HL-60 (cell line): ENCODE measurements at regions not wholly inside any gene's neighbourhood (a gene's known extent, or its start where the extent isn't known, plus 50 kb on each side); places are given as distances from the start of the nearest gene placed in this dataset.

ENCODE experiments used
- DNase-seq, 2 experiments: peaks; one replicate each; pipeline ENCODE4 v3.0.0-alpha.2; 2010 to 2020; ENCODE audit warnings: low read depth in 1 of 2, low spot score in 1 of 2
- H3K27ac ChIP-seq: fragments of 250-450 bp; sonication (Bioruptor Pico); replicated peaks from 2 replicates; pipeline ENCODE4 v1.5.1; 2020; ENCODE audit warnings: mild to moderate bottlenecking, moderate library complexity
- H3K27me3 ChIP-seq: fragments of 250-450 bp; sonication (Bioruptor Pico); 2 replicates; pipeline ENCODE4 v1.5.1; 2021; ENCODE audit warnings: mild to moderate bottlenecking, moderate library complexity; ENCODE audit not compliant: insufficient read depth, poor library complexity, severe bottlenecking
- H3K4me3 ChIP-seq: replicated peaks from 2 replicates; pipeline ENCODE4 v1.5.1; 2011; ENCODE audit warnings: mild to moderate bottlenecking, control low read depth, low read length; ENCODE audit not compliant: insufficient read depth
- GABPA ChIP-seq: IDR thresholded peaks from 2 replicates; pipeline ENCODE4 v1.6.1; 2012; ENCODE audit warnings: low read depth
- POLR2AphosphoS5 ChIP-seq: IDR thresholded peaks from 2 replicates; pipeline ENCODE4 v1.6.1; 2012; ENCODE audit warnings: low read depth
- SPI1 ChIP-seq: IDR thresholded peaks from 2 replicates; pipeline ENCODE4 v1.6.1; 2012; ENCODE audit warnings: low read depth, mild to moderate bottlenecking, borderline replicate concordance
- TF ChIP-seq, protein P1 (sequence below): IDR thresholded peaks from one replicate; pipeline ENCODE4 v1.5.1; 2011; ENCODE audit warnings: low read length, control low read depth, inconsistent platforms; ENCODE audit not compliant: insufficient read depth
- TF ChIP-seq, protein P2 (sequence below): IDR thresholded peaks from 2 replicates; pipeline ENCODE4 v1.6.1; 2012; ENCODE audit warnings: low read depth; ENCODE audit not compliant: insufficient replicate concordance

DNA sequence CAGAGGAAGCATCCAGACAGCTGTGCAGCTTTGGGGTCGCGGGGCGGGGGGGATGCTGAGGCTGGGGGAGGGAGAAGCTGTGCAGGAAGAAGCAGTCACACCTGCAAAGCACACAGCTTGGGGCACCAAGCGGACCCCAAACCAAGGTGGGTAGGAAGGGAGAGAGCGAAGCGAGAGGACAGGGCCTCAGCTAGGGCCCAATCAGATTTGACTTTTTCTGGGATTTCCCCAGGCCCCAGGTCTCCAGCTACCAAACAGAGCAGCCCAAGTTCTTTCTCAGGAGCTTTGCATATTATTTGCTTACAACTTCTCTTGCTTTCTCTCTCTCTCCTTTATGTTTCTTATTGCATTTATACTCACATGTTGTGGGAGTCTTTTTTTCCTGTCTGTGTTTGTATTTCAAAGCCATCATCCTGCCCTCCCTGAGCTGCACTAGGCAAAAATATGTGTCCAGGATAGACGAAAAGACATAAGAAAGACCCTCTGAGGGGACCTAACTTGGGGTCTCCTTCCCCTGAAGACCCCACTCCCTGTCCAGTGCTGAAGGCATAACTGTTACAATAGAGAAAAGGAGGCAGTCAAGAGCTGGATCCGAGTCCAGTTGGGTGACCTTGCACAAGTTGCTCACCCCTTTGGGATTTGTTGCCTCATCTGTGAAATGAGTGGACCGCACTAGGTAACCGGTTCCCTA lies 50.6 kb upstream of the SMNDC1 start:
- H3K27ac ChIP-seq, result no peak overlapping the region
- no peaks in the 10 kb centered on the region for H3K27me3 ChIP-seq
- TF ChIP-seq, protein P1, sequence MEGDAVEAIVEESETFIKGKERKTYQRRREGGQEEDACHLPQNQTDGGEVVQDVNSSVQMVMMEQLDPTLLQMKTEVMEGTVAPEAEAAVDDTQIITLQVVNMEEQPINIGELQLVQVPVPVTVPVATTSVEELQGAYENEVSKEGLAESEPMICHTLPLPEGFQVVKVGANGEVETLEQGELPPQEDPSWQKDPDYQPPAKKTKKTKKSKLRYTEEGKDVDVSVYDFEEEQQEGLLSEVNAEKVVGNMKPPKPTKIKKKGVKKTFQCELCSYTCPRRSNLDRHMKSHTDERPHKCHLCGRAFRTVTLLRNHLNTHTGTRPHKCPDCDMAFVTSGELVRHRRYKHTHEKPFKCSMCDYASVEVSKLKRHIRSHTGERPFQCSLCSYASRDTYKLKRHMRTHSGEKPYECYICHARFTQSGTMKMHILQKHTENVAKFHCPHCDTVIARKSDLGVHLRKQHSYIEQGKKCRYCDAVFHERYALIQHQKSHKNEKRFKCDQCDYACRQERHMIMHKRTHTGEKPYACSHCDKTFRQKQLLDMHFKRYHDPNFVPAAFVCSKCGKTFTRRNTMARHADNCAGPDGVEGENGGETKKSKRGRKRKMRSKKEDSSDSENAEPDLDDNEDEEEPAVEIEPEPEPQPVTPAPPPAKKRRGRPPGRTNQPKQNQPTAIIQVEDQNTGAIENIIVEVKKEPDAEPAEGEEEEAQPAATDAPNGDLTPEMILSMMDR, result no peak
- TF ChIP-seq GABPA (no peak), SPI1 (no peak), POLR2AphosphoS5 (no peak)
- TF ChIP-seq, protein P2, sequence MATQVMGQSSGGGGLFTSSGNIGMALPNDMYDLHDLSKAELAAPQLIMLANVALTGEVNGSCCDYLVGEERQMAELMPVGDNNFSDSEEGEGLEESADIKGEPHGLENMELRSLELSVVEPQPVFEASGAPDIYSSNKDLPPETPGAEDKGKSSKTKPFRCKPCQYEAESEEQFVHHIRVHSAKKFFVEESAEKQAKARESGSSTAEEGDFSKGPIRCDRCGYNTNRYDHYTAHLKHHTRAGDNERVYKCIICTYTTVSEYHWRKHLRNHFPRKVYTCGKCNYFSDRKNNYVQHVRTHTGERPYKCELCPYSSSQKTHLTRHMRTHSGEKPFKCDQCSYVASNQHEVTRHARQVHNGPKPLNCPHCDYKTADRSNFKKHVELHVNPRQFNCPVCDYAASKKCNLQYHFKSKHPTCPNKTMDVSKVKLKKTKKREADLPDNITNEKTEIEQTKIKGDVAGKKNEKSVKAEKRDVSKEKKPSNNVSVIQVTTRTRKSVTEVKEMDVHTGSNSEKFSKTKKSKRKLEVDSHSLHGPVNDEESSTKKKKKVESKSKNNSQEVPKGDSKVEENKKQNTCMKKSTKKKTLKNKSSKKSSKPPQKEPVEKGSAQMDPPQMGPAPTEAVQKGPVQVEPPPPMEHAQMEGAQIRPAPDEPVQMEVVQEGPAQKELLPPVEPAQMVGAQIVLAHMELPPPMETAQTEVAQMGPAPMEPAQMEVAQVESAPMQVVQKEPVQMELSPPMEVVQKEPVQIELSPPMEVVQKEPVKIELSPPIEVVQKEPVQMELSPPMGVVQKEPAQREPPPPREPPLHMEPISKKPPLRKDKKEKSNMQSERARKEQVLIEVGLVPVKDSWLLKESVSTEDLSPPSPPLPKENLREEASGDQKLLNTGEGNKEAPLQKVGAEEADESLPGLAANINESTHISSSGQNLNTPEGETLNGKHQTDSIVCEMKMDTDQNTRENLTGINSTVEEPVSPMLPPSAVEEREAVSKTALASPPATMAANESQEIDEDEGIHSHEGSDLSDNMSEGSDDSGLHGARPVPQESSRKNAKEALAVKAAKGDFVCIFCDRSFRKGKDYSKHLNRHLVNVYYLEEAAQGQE, result no peak
- no peak for DNase-seq
- no peak overlapping the region for H3K4me3 ChIP-seq

DNA sequence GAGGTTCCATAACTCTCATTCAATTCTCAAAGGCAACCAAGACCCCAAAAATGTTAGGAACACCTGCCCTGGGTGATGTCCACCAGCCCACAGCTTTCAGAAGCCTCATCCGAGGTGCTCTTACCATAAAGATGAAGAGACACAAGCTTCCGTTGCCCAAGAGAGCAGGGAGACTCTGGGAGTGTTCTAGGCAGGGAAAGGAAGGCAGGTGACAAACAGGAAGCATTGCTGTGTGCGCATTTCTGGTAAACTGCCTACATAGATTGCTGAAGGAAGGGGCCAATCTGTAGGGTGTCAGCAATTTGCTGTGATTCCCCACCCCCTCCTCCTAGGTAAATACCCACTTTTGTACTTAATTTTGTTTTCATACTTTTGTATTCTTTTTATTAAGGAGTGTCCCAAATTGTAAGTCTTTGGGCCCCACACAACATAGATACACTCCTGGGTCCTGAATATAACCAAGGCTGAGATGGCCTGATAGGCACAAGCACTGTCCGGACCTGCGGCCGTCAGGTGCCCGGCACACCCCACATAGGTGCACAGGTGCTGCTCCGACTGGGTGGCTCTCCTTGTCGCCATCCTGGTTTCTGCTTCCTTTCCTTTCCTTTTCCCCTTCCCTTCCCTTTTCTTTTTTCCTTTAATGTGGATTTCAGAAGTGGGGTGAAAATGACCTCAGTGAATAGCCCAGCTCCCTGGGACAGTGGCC lies 51.4 kb upstream of the SMNDC1 start:
- Histone ChIP-seq H3K4me3 (no peak overlapping the region), H3K27me3 (no peaks in the 10 kb centered on the region), H3K27ac (no peak overlapping the region)
- DNase-seq, result no peak
- TF ChIP-seq GABPA (no peak), POLR2AphosphoS5 (no peak), SPI1 (no peak)
- TF ChIP-seq, protein P1, result no peak
- TF ChIP-seq, protein P2, result no peak

DNA sequence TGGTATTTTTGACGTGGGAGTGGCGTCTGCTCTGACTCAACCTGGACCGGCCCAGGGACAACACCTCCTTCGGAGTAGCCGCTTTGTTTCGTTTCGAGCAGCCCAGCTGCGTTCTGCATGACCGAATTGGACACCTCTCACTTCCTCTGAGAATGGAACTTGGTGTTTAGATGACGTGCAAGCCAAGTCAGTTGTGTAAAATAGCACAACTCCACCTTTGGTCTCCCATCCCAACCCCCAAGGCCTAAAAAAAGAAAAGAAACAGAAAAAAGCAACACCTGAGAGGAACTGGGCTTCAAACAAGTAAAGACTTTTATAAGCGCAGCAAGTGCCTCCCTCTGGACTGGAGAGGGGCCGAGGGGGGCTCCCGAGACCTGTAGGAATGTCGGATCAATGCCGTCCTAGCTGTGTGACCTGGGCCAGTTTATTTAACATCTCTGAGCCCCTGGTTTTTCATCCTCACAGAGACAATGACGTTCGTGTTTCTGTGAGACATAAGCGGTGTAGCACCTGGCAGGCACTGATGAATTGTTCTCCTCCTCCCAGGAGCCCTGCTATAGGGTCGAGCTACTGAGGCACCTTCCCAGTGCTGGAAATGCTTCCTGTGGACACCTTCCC lies 52.0 kb upstream of the SMNDC1 start:
- TF ChIP-seq POLR2AphosphoS5 (no peak), SPI1 (no peak), GABPA (no peak)
- TF ChIP-seq, protein P2, result no peak
- TF ChIP-seq, protein P1, result no peak
- DNase-seq, result no peak
- Histone ChIP-seq H3K27me3 (no peaks in the 10 kb centered on the region), H3K27ac (no peak overlapping the region), H3K4me3 (no peak overlapping the region)
